Activated CD8-positive, alpha-beta memory T cell treated with anti-CD3 and anti-CD28 coated beads, Interleukin-2, amount 50 U/mL, for 1 hour (primary cell): ENCODE measurements at regions not wholly inside any gene's neighbourhood (a gene's known extent, or its start where the extent isn't known, plus 50 kb on each side); places are given as distances from the start of the nearest gene placed in this dataset.

Source experiments
- DNase-seq: peaks from one replicate; pipeline ENCODE4 v3.0.0-alpha.2; 2020; ENCODE audit errors: extremely low read depth

DNA sequence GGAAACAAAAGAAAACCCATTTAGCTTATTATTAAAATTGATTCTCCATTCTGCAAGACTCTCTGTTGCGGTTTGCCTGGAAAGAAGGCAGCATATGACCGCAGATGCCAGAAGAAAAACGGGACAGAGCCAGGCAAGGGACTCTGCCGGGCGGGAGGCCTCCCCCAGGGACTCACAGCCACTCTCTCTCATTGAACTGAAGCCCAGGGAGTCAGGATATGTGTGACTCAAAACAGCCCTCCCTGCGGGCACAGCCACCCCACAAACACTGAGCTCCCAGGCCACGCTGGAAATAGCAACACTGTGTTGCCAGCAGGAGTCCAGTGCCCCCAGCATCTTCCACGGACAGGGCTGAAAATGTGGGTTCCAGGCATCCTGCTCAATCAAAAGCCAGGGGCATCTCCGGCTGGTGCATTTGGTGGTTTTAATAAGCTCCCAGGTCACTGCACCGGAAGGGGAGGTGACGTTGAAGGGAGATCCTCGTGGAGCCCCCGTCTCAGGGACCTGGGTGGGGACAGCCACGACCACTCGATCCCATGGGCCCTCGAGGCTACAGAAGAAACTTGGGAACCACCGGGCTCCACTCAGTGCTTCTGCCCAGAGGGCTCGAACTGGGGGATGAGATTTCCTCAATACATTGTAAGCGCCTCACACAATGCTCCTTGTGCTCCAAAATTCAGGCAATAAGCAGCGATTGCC lies 624.5 kb downstream of the TBC1D22A start:
- DNase-seq: no peak

DNA sequence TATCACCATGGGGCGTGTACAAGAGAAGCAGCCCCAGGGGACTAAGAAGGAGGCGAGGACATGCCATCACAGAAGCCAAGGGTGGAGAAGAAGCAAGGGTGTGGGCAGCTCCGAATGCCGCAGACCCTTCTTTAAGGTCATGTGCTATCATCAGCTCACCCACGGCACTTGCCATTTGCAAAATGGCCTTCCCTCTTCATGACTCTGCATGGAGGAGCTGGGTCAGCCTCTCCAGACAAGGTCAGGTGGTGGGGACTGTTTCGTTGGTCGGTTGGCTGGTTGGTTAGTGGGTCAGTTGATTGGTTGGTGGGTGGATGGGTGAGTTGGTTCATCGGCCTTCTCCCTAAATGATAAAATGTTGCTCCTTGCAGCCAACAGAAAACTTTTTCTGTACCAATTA lies 622.5 kb downstream of the TBC1D22A start:
- no peak for DNase-seq

DNA sequence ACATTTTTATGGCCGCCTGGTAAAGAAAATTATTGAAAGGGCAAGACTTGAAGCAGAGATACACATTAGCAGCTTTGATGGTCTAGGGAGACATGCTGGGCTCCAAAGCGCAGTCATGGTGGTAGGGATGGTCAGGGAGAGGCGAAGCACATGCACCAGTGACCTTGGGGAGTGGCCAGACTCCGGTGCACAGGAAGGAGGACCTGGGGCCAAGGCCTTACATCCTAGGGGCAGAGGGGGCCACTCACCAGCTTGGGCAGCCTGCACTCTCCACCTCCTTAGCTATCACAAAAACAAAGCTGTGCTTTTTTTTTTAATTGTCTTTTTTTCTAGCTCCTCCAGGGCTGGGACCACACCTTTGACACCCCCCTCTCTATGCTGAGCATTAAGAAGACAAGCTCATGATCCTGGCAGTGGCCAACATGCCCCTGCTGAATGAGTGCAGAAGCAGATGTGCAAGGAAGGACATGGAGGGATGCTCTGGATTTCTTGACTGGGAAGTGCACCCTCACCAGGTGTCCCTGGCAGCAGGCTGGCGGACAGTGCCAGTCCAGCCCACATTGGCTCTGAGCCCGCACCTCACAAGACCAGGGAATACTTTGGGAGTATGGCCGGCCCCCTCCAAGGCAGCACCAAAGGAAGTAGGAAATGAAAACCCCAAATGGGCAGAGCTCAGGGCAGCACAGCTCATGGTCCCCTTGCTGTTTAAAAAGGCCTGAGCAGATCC lies 619.9 kb downstream of the TBC1D22A start:
- no peak for DNase-seq

- DNase-seq: no peak
Observed at GRCh38 chr22:47381240-47381639, 618.8 kb downstream of the TBC1D22A start.

- no peak for DNase-seq
Observed at GRCh38 chr22:47380692-47381091, 618.2 kb downstream of the TBC1D22A start.

- no peak for DNase-seq
Observed at GRCh38 chr22:47379037-47379436, 616.6 kb downstream of the TBC1D22A start.

- no peak for DNase-seq
Observed at GRCh38 chr22:47377926-47378560, 615.6 kb downstream of the TBC1D22A start.

GRCh38 chr22:47376901-47377505 lies 614.6 kb downstream of the TBC1D22A start:
- DNase-seq: no peak

GRCh38 chr22:47376322-47376700 lies 613.9 kb downstream of the TBC1D22A start:
- no peak for DNase-seq

DNA sequence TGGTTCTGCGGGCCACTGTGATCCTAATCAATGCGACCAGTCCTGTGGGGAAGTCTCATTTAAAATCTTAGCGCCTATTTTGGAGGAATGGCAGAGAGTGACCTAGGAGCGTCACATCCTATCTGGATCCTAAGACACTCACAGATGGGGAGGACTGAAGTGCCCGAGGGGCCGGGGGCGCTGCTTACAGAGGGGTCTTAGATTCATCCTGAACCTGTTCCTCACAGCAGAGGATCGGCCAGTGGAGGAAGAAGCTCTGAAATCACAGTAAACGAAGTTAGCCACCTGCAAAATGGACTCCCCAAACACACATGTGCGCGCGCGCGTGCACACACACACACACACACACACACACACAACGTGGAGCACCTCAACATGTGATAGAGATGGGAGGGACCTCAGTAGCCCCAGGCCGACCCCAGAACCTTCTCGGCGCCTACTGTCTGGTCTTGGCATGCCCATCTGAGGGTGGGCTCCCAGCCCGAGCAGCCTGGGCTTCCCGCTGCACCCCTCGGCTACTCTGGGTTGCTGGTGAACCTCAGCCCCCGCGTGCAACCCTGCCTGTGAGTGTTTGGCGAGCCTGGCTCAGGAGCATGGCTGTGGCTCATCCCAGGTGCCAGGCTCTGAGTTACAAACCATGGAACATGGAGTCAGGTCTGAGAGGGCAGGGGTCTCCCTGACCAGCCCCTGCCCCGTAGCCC lies 613.3 kb downstream of the TBC1D22A start:
- DNase-seq: no peak

DNA sequence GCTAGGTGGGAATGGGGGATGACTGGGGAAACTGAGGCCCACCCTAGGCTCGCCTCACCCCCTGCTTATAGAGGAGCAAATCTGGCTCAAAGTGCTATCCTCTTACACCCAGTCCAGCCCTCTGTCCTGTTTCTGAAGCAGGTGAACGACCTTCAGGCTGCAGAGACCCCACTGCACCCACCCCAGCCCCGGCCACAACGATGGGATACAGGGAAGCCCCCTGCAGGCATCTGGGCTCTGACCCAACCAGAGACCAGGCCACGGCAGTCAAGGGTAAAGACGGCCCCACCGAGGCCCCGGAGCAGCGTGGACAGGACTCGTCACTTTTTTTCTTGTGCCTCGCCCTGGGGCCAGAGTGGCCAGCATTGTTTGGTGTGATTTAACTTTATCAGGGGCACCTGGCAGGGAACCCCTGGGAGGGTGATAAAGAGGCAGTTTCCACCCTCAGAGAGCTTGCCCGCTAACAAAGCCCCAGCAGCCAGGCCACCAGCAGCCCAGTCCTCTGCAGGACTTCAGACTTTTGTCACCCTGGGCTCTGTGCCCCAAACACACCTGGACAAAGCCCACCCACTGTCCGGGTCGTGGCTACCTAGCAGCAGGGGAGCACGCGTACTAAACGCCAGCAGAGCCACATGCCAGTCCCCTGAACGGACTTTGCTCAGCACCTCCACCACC lies 612.6 kb downstream of the TBC1D22A start:
- DNase-seq: no peak

DNA sequence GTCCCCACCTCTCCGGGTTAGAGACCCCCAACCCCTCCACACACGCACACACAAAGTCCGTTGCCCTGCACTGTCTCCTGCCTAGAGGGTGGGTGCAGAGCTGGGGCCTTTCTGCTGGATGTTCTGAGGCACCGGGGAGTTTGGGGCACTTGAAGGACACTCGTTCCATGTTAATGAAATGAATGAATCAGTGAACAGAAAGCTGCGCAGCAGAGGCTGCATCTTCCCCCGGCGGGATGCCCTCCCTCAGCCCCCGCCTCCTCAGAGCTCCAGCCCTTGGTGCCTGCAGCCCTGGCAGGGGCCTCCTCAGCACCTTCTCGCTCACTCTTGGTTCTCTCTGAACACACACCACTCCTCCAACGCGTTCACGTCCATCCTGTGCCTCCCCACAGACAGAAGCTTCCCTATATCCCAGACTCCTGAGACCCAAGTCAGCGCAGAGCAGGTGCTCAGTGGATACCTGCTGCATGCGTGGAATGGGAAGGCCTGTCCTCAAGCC lies 611.9 kb downstream of the TBC1D22A start:
- DNase-seq: no peak

GRCh38 chr22:47373648-47374272 lies 611.3 kb downstream of the TBC1D22A start:
- no peak for DNase-seq

- DNase-seq: no peak
Observed at GRCh38 chr22:47372596-47373385, 610.3 kb downstream of the TBC1D22A start.

DNA sequence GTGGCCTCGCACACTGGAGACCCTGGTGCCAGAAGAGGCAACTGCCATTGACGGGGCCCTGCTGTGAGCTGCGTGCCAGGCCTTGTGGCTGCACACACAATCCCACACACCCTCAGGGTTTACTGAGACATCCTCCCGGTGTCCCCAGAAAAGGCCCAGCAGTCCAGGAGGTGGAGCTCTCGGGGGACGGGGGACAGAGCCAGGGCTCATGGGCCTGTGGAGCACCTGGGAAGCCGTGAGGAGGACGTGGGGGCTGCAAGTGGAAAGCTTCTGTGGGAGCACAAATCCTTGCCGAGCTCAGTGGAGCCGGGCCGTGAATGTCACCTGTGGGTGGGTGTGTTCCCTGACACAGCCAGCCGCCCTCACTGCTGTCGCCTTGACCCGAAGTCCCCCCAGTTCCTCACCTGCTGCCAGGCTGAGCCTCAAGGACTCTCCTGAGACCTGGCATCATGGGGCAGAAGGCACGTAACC lies 609.7 kb downstream of the TBC1D22A start:
- DNase-seq: no peak

DNA sequence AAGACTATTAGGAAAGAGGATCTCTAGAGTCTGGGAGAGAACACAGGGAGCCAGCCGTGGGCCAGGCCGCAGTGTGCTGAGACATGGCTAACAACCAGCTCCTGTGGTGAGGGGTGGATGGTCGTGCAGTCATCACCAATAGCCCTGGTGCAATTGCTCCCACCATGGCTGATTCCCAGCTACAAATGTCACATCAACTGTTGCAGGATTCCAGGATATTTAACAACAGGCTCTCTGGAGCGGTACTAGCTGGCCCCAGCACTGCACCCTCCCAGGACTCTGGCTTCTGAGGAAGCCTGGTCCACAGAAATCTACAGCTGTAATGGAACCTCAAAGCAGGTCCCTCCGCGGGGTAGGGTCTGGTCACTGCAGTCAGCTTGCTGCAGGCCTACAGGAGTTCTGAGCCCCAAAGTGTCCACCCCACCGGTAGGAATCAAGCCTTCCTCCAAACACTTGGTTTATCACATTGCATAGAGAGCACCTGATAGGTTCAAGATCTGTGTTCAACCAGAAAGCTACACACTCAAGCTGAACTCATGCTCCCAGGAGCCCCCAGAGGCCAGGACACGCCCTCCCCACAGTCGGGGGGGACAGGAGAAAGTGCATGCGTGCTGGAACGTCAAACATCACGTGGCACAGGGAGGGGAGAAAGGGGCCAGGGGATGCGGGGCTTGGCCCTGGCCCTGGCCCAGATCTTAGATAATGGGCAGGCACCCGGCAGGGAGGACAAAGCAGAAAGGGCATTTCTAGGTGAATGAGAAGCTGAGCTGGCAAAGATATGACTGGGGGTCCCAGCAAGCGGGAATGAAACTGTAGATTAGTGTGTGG lies 609.0 kb downstream of the TBC1D22A start:
- DNase-seq: no peak

DNA sequence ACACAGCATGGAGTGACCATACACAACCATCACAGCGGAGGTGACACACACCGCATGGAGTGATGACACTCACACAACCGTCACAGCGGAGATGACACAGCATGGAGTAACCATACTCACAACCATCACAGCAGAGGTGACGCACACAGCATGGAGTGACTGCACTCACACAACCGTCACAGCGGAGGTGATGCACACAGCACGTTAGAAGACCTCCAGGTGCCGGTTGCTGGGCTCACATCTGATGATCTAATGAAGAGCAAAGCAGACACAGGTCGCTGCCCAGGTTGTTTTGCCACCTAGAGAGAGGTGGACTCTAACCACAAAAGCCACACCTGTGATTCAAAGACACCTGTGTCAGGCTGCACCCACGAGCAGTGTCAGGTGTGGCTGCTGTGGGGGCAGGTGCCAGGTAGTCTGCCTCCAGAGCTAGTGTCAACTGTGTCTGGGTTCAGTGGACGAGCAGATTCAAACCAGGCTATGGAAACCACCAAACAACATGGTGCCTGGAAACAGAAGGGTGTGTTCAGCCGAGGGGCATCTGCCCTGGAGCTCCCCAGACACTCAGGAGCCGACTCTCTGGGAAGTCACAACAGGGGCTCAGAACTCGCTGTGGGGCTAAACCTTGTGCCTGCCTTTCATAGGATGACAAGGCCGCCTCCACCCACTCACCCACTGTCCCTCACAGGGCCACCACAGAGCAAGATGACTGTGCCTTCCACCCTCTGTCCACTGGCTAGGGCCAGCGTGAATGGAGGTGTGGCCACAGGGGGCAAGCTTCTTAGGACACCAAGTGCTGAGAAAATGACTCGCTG lies 608.2 kb downstream of the TBC1D22A start:
- DNase-seq: no peak

DNA sequence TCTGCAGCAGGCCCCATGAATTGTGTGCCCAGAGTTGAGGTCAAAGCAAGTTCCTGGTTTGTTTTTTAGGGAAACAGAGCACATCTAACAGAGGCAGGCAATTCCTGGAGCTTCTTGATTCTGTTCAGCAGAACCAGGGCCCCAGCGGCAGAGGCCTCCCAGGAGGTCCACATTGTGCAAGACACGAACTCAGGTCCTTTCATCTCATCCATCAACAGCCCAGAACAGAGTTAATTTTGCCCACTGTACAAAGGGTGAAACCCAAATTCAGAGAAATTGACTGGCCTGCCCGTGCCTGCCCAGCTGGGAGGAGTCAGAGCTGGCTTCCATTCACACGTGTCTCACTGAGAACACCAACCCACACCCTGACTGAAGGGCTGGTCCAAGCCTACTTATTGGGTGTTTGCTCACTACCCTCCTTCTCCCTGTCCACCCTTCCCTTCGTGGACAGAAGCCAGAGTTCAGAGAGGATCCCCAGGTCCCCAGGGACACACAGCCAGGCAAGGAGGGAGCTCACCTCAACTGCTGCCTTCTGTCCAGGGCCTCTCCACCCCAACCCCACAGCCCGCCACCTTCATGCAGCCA lies 607.1 kb downstream of the TBC1D22A start:
- DNase-seq: no peak
